ENCODE measurements at regions not wholly inside any gene's neighbourhood (a gene's known extent, or its start where the extent isn't known, plus 50 kb on each side); places are given as distances from the start of the nearest gene placed in this dataset.

DNA sequence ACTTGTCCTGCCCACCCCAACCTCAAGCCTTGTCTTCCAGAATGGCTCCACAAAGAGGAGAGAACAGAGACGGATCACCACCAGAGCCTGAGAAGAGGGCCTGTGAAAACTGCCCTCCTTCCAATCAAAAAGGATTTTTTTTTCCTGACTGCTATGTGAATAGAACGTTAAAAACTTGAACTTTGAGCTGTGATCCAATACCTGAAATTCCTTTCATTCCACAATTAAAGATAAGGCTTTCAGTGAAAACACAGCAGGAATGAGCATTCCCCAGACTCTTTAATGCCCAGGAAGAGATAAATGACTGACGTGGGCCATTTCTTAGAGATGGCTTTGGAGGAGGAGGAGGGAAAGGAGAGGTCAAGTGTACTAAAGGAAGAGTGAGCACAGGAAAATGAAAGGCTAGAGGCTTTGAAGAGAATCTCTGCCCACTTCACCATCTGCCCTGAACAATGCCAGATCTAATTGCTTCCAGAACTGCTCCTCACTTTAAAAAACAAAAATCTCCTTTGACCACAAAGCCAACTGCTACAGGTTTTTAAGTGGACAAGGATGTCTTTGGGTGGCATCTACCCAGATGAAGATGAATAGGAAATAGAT lies 177.9 kb upstream of the MAP3K1 start:
- Histone ChIP-seq H3K27me3 (ENCODE audit: control insufficient read depth in 2 of 2, insufficient read depth in 2 of 2, low read length in 2 of 2) (peaks cover 0 to 6% of the 10 kb centered on the region in 2 experiments; a peak in 1 of 5 replicates), H3K4me3 (no peak overlapping the region), H3K9me1 (ENCODE audit: control insufficient read depth, insufficient read depth, low read length) (no peaks in the 10 kb centered on the region), H4K20me1 (replicated peaks; ENCODE audit: control insufficient read depth, insufficient read depth, low read length) (no peaks in the 10 kb centered on the region), H3K9ac (ENCODE audit: insufficient read depth in 1 of 2, low read depth in 2 of 2, low read length in 2 of 2) (no peak overlapping the region), H2AFZ (ENCODE audit: low read depth, low read length) (no peak overlapping the region), H3K4me2 (ENCODE audit: insufficient read depth, low read length) (no peak overlapping the region), H3K79me2 (ENCODE audit: control insufficient read depth, insufficient read depth, low read length) (no peaks in the 10 kb centered on the region), H3K27ac (ENCODE audit: extremely low read depth, low read depth, low read length) (no peak overlapping the region), H3K4me1 (replicated peaks in 1 of 2; ENCODE audit: control insufficient read depth in 2 of 2, insufficient read depth in 2 of 2, low read length in 2 of 2) (no peaks in the 10 kb centered on the region), H3K36me3 (ENCODE audit: control insufficient read depth, insufficient read depth, low read length) (no peaks in the 10 kb centered on the region), H3K9me3 (replicated peaks; ENCODE audit: control insufficient read depth, insufficient read depth, low read depth, low read length) (no peaks in the 10 kb centered on the region)
- 4% methylated on average over 3 of the region's 3 CpGs for WGBS (ENCODE audit: insufficient coverage, low coverage, missing lambda C conversion rate)
- TF ChIP-seq STAT5A (IDR thresholded peaks at IDR 0.05; ENCODE audit: borderline replicate concordance, low read length) (no peak), ZNF76 (CRISPR knock-in tag; IDR thresholded peaks at IDR 0.05; ENCODE audit: borderline replicate concordance) (no peak), ARNT (IDR thresholded peaks at IDR 0.05) (no peak), FUS (optimal IDR thresholded peaks at IDR 0.05; ENCODE audit: low read depth, low read length) (no peak), JUNB (CRISPR knock-in tag; conservative IDR thresholded peaks at IDR 0.05) (no peak), CBX1 (IDR thresholded peaks at IDR 0.05; ENCODE audit: low read depth) (no peak), TAF7 (tag; IDR thresholded peaks at IDR 0.05) (no peak), ZFP30 (CRISPR knock-in tag; IDR thresholded peaks at IDR 0.05; ENCODE audit: borderline replicate concordance) (no peak), RFX5 (IDR thresholded peaks at IDR 0.05; ENCODE audit: low read depth, low read length) (no peak), SUPT5H (IDR thresholded peaks at IDR 0.05) (no peak), BACH1 (tag; IDR thresholded peaks at IDR 0.05) (no peak), GABPB1 (CRISPR knock-in tag; IDR thresholded peaks at IDR 0.05) (no peak)
- TF ChIP-seq, protein P1, sequence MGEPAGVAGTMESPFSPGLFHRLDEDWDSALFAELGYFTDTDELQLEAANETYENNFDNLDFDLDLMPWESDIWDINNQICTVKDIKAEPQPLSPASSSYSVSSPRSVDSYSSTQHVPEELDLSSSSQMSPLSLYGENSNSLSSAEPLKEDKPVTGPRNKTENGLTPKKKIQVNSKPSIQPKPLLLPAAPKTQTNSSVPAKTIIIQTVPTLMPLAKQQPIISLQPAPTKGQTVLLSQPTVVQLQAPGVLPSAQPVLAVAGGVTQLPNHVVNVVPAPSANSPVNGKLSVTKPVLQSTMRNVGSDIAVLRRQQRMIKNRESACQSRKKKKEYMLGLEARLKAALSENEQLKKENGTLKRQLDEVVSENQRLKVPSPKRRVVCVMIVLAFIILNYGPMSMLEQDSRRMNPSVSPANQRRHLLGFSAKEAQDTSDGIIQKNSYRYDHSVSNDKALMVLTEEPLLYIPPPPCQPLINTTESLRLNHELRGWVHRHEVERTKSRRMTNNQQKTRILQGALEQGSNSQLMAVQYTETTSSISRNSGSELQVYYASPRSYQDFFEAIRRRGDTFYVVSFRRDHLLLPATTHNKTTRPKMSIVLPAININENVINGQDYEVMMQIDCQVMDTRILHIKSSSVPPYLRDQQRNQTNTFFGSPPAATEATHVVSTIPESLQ (CRISPR knock-in tag; IDR thresholded peaks at IDR 0.05) = no peak
- TF ChIP-seq, protein P2, sequence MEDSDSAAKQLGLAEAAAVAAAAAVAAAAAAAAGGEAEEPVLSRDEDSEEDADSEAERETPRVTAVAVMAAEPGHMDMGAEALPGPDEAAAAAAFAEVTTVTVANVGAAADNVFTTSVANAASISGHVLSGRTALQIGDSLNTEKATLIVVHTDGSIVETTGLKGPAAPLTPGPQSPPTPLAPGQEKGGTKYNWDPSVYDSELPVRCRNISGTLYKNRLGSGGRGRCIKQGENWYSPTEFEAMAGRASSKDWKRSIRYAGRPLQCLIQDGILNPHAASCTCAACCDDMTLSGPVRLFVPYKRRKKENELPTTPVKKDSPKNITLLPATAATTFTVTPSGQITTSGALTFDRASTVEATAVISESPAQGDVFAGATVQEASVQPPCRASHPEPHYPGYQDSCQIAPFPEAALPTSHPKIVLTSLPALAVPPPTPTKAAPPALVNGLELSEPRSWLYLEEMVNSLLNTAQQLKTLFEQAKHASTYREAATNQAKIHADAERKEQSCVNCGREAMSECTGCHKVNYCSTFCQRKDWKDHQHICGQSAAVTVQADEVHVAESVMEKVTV (CRISPR knock-in tag; IDR thresholded peaks at IDR 0.05) = no peak
- ChIA-PET CTCF (ENCODE audit: low intra/inter-chr PET ratio) (no interaction called here), POLR2A (no interaction called here)
- DNase-seq (ENCODE audit: extremely low read depth in 1 of 4, low spot score in 3 of 4) (no peak), FAIRE-seq (no peak), ATAC-seq (no peak)
- in situ Hi-C loops (cut with MboI) (no loop called here), intact Hi-C loops (cut with micrococcal nuclease) (no loop called here)
- BruUV-seq (replicated peaks) = no TSS peak

Measured in K562 (cell line).